ENCODE measurements at regions not wholly inside any gene's neighbourhood (a gene's known extent, or its start where the extent isn't known, plus 50 kb on each side); places are given as distances from the start of the nearest gene placed in this dataset.

GRCh38 chr5:17738446-17738845 lies 104.2 kb downstream of the TAF11L14 start:
- Histone ChIP-seq H3K36me3 (ENCODE audit: control insufficient read depth in 2 of 2, insufficient read depth in 1 of 2, low read length in 2 of 2) (no peaks in the 10 kb centered on the region), H3K9me3 (ENCODE audit: control insufficient read depth, insufficient read depth, low read depth, low read length) (no peaks in the 10 kb centered on the region; the same call in 1 of the 2 replicates), H3K4me1 (ENCODE audit: control insufficient read depth, insufficient read depth, low read length) (no peaks in the 10 kb centered on the region), H3K4me3 (ENCODE audit: low read depth, low read length) (no peak overlapping the region), H3K27ac (ENCODE audit: extremely low read depth, low read depth, low read length) (no peak overlapping the region)
- ChIA-PET CTCF (no interaction called here), POLR2A (no interaction called here)
- TF ChIP-seq ZBTB44 (tag by site-specific recombination; IDR thresholded peaks at IDR 0.05), result no peak

GRCh38 chr5:17743580-17744435 lies 109.5 kb downstream of the TAF11L14 start:
- Histone ChIP-seq H3K4me1 (ENCODE audit: control insufficient read depth, insufficient read depth, low read length) (no peaks in the 10 kb centered on the region), H3K27ac (ENCODE audit: extremely low read depth, low read depth, low read length) (no peak overlapping the region), H3K9me3 (ENCODE audit: control insufficient read depth, insufficient read depth, low read depth, low read length) (no peaks in the 10 kb centered on the region; the same call in 1 of the 2 replicates), H3K4me3 (ENCODE audit: low read depth, low read length) (no peak overlapping the region), H3K36me3 (ENCODE audit: control insufficient read depth in 2 of 2, insufficient read depth in 1 of 2, low read length in 2 of 2) (no peaks in the 10 kb centered on the region)
- CTCF ChIA-PET, result interaction anchor here (0.8 to 1.0 kb wide), 2 partner anchors 320 to 528 kb away, joined by 3 read pairs; no protein-coding TSS in a partner anchor
- TF ChIP-seq KLF7 (tag by site-specific recombination; IDR thresholded peaks at IDR 0.05; ENCODE audit: borderline replicate concordance) (no peak), RBAK (tag by site-specific recombination; IDR thresholded peaks at IDR 0.05) (no peak), ZNF423 (tag by site-specific recombination; IDR thresholded peaks at IDR 0.05) (no peak), FEZF1 (tag by site-specific recombination; IDR thresholded peaks at IDR 0.05) (no peak), ZNF585B (tag by site-specific recombination; IDR thresholded peaks at IDR 0.05) (no peak), ZNF274 (IDR thresholded peaks at IDR 0.05; ENCODE audit: low read length) (no peak), ZNF274 (tag by site-specific recombination; IDR thresholded peaks at IDR 0.05; ENCODE audit: borderline replicate concordance) (no peak), ZNF76 (tag by site-specific recombination; IDR thresholded peaks at IDR 0.05; ENCODE audit: borderline replicate concordance, low read depth) (no peak), ZNF175 (tag by site-specific recombination; IDR thresholded peaks at IDR 0.05) (no peak), ZNF2 (tag by site-specific recombination; IDR thresholded peaks at IDR 0.05) (no peak), ZNF433 (tag by site-specific recombination; IDR thresholded peaks at IDR 0.05; ENCODE audit: low read depth) (no peak), HOXA7 (CRISPR knock-in tag; IDR thresholded peaks at IDR 0.05; ENCODE audit: borderline replicate concordance) (no peak), SALL2 (tag by site-specific recombination; IDR thresholded peaks at IDR 0.05; ENCODE audit: borderline replicate concordance) (no peak), KLF16 (tag by site-specific recombination; IDR thresholded peaks at IDR 0.05) (no peak), ZNF560 (tag by site-specific recombination; IDR thresholded peaks at IDR 0.05; ENCODE audit: borderline replicate concordance) (no peak), ZNF792 (tag by site-specific recombination; IDR thresholded peaks at IDR 0.05) (no peak), ZNF19 (tag by site-specific recombination; IDR thresholded peaks at IDR 0.05; ENCODE audit: low read depth) (no peak), ZSCAN4 (tag by site-specific recombination; IDR thresholded peaks at IDR 0.05) (no peak)
- POLR2A ChIA-PET, result no interaction called here

DNA sequence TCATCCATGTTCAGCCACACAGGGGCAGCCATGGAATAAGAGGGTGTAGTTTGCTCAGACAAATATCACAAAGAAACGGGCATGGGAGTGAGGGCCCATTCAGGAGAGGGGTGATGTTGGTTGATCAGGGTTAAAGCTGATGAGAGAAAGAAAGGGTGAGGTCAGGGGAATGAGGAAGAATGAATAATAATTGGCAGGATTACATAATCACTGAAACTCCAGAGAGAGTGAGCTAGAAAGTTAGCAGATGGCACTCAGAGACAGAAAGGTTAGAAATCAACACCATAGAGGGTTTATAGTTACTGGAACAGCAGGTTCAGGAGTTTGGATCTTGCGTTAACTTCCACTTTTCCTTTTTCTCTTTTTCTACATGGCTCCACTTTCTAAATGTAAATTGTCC lies 113.9 kb downstream of the TAF11L14 start:
- CTCF ChIA-PET, result interaction anchor here (0.5 to 1.2 kb wide), 2 partner anchors 20 to 45 kb away, joined by 5 read pairs; no protein-coding TSS in a partner anchor
- Histone ChIP-seq H3K27ac (ENCODE audit: extremely low read depth, low read depth, low read length) (no peak overlapping the region), H3K4me1 (ENCODE audit: control insufficient read depth, insufficient read depth, low read length) (no peaks in the 10 kb centered on the region), H3K36me3 (ENCODE audit: control insufficient read depth in 2 of 2, insufficient read depth in 1 of 2, low read length in 2 of 2) (no peaks in the 10 kb centered on the region), H3K9me3 (ENCODE audit: control insufficient read depth, insufficient read depth, low read depth, low read length) (no peaks in the 10 kb centered on the region), H3K4me3 (ENCODE audit: low read depth, low read length) (no peak overlapping the region)
- TF ChIP-seq PRDM1 (tag by site-specific recombination; IDR thresholded peaks at IDR 0.05) (0 out of 2 replicates have a peak, but pooled peaks have one; percentile 17), ZXDB (tag by site-specific recombination; IDR thresholded peaks at IDR 0.05) (no peak), ZBTB44 (tag by site-specific recombination; IDR thresholded peaks at IDR 0.05) (no peak)
- POLR2A ChIA-PET, result no interaction called here

All from HEK293 (cell line).